Neural cell (in vitro differentiated cells): ENCODE measurements at regions not wholly inside any gene's neighbourhood (a gene's known extent, or its start where the extent isn't known, plus 50 kb on each side); places are given as distances from the start of the nearest gene placed in this dataset.
"Not testable (repeated sequence)": the region's sequence is repeated elsewhere in the genome, so short reads cannot be mapped to it uniquely, and the experiment has no call there.

Experiments used
- H2AFZ ChIP-seq: fragments of 200-600, 300-800 bp; sonication (generic), shearing (Covaris generic); 2 replicates; pipeline ENCODE4 v1.6.0; 2014; ENCODE audit warnings: low read depth, mild to moderate bottlenecking, antibody characterized with exemption, low read length, moderate library complexity
- H3F3A ChIP-seq: fragments of 200-600 bp; shearing (Covaris generic); 2 replicates; pipeline ENCODE4 v1.6.1; 2016; ENCODE audit warnings: mild to moderate bottlenecking, moderate library complexity, mixed read lengths, antibody characterized with exemption, low read length; ENCODE audit not compliant: insufficient read depth, poor library complexity, severe bottlenecking
- H3K27ac ChIP-seq: fragments of 200-600, 300-800 bp; sonication (generic), shearing (Covaris generic); 2 replicates; pipeline ENCODE4 v1.5.1; 2014; ENCODE audit warnings: mild to moderate bottlenecking, low read length, moderate library complexity
- H3K27me3 ChIP-seq: fragments of 300-800, 200-600 bp; sonication (generic), shearing (Covaris generic); 2 replicates; pipeline ENCODE4 v1.6.0; 2014; ENCODE audit warnings: mild to moderate bottlenecking, low read depth, low read length, moderate library complexity; ENCODE audit not compliant: insufficient read depth
- H3K36me3 ChIP-seq: fragments of 300-800, 200-600 bp; sonication (generic), shearing (Covaris generic); 2 replicates; pipeline ENCODE4 v1.5.1; 2014; ENCODE audit warnings: mild to moderate bottlenecking, antibody characterized with exemption, low read length, moderate library complexity; ENCODE audit not compliant: insufficient read depth
- H3K4me2 ChIP-seq: fragments of 300-800, 200-600 bp; sonication (generic), shearing (Covaris generic); 2 replicates; pipeline ENCODE4 v1.6.0; 2014; ENCODE audit warnings: mild to moderate bottlenecking, low read length
- H3K4me3 ChIP-seq: fragments of 300-800, 200-600 bp; sonication (generic), shearing (Covaris generic); 2 replicates; pipeline ENCODE4 v1.5.1; 2014; ENCODE audit warnings: mild to moderate bottlenecking, low read length, moderate library complexity
- H3K79me2 ChIP-seq: fragments of 200-600 bp; shearing (Covaris generic); replicated peaks from 2 replicates; pipeline ENCODE4 v1.6.0; 2014; ENCODE audit warnings: mild to moderate bottlenecking, low read length, moderate library complexity; ENCODE audit not compliant: insufficient read depth
- H3K9ac ChIP-seq: fragments of 300-800, 200-600 bp; sonication (generic), shearing (Covaris generic); 2 replicates; pipeline ENCODE4 v1.6.1; 2016; ENCODE audit warnings: mild to moderate bottlenecking, low read length, mixed read lengths
- H3K9me2 ChIP-seq: fragments of 200-600 bp; shearing (Covaris generic); 2 replicates; pipeline ENCODE4 v1.6.1; 2016; ENCODE audit warnings: mild to moderate bottlenecking, low read length, mixed read lengths; ENCODE audit not compliant: insufficient read depth
- H3K9me3 ChIP-seq: fragments of 200-600, 300-800 bp; sonication (generic), shearing (Covaris generic); 2 replicates; pipeline ENCODE4 v1.6.1; 2016; ENCODE audit warnings: mild to moderate bottlenecking, mixed run types, low read length, moderate library complexity, mixed read lengths
- H4K20me1 ChIP-seq: fragments of 200-600 bp; shearing (Covaris generic); 2 replicates; pipeline ENCODE4 v1.6.1; 2016; ENCODE audit warnings: mild to moderate bottlenecking, mixed run types; ENCODE audit not compliant: insufficient read depth
- EP300 ChIP-seq: fragments of 450-650 bp; conservative IDR thresholded peaks from 2 replicates; pipeline ENCODE4 v1.6.1; 2014; ENCODE audit warnings: antibody characterized with exemption, mild to moderate bottlenecking, moderate library complexity; ENCODE audit not compliant: poor library complexity, severe bottlenecking
- EZH2 ChIP-seq: fragments of 200-600, 300-800 bp; shearing (Covaris generic), sonication (generic); IDR thresholded peaks from 2 replicates; pipeline ENCODE4 v1.6.1; 2014; ENCODE audit warnings: antibody characterized with exemption, low read length, borderline replicate concordance, mild to moderate bottlenecking; ENCODE audit not compliant: insufficient read depth, poor library complexity, severe bottlenecking
- MXI1 ChIP-seq: fragments of 450-650 bp; conservative IDR thresholded peaks from 2 replicates; pipeline ENCODE4 v1.6.1; 2014; ENCODE audit warnings: antibody characterized with exemption, mild to moderate bottlenecking; ENCODE audit not compliant: poor library complexity, severe bottlenecking
- POLR2AphosphoS5 ChIP-seq: IDR thresholded peaks from 2 replicates; pipeline ENCODE4 v1.6.1; 2012
- RAD21 ChIP-seq: fragments of 450-650 bp; conservative IDR thresholded peaks from 2 replicates; pipeline ENCODE4 v1.6.1; 2014; ENCODE audit warnings: antibody characterized with exemption, mild to moderate bottlenecking, moderate library complexity
- SMC3 ChIP-seq: fragments of 450-650 bp; conservative IDR thresholded peaks from 2 replicates; pipeline ENCODE4 v1.6.1; 2014; ENCODE audit warnings: antibody characterized with exemption, mild to moderate bottlenecking, moderate library complexity; ENCODE audit not compliant: poor library complexity
- TAF1 ChIP-seq: IDR thresholded peaks from 2 replicates; pipeline ENCODE4 v1.6.1; 2012; ENCODE audit warnings: low read depth
- TF ChIP-seq, protein P1 (sequence below): IDR thresholded peaks from 2 replicates; pipeline ENCODE4 v1.6.1; 2012; ENCODE audit warnings: borderline replicate concordance
- TF ChIP-seq, protein P2 (sequence below): fragments of 450-650 bp; IDR thresholded peaks from 2 replicates; pipeline ENCODE4 v1.5.1; 2014; ENCODE audit warnings: antibody characterized with exemption, mild to moderate bottlenecking, moderate library complexity; ENCODE audit not compliant: poor library complexity, severe bottlenecking

DNA sequence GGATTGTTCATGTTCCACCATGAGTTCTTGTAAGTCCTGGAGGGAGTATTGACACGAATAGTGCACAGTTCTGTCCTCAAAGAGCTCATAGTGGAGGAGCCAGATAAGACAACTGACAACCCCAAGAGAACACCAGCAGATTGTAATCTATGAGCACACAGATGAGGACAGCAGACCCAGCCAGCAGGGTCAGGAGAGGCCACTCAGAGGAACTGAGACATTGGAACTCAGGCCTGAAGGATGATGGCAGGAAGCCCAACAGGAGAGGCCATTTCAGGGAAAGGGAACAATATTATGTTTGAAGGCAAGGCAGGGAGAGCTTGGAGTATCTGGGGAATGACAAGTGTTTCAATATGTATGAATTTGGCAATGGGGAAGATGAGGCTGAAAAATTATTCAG lies 63.7 kb upstream of the IPO5 start:
- Histone ChIP-seq H3K9ac (no peak overlapping the region), H3K4me2 (no peak overlapping the region), H3K27ac (no peak overlapping the region), H3F3A (no peaks in the 10 kb centered on the region), H4K20me1 (no peaks in the 10 kb centered on the region), H3K9me3 (no peaks in the 10 kb centered on the region), H3K27me3 (no peaks in the 10 kb centered on the region), H3K36me3 (no peaks in the 10 kb centered on the region), H3K9me2 (no peaks in the 10 kb centered on the region), H2AFZ (no peak overlapping the region), H3K79me2 (no peaks in the 10 kb centered on the region), H3K4me3 (no peak overlapping the region)
- TF ChIP-seq, protein P1, sequence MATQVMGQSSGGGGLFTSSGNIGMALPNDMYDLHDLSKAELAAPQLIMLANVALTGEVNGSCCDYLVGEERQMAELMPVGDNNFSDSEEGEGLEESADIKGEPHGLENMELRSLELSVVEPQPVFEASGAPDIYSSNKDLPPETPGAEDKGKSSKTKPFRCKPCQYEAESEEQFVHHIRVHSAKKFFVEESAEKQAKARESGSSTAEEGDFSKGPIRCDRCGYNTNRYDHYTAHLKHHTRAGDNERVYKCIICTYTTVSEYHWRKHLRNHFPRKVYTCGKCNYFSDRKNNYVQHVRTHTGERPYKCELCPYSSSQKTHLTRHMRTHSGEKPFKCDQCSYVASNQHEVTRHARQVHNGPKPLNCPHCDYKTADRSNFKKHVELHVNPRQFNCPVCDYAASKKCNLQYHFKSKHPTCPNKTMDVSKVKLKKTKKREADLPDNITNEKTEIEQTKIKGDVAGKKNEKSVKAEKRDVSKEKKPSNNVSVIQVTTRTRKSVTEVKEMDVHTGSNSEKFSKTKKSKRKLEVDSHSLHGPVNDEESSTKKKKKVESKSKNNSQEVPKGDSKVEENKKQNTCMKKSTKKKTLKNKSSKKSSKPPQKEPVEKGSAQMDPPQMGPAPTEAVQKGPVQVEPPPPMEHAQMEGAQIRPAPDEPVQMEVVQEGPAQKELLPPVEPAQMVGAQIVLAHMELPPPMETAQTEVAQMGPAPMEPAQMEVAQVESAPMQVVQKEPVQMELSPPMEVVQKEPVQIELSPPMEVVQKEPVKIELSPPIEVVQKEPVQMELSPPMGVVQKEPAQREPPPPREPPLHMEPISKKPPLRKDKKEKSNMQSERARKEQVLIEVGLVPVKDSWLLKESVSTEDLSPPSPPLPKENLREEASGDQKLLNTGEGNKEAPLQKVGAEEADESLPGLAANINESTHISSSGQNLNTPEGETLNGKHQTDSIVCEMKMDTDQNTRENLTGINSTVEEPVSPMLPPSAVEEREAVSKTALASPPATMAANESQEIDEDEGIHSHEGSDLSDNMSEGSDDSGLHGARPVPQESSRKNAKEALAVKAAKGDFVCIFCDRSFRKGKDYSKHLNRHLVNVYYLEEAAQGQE = no peak
- TF ChIP-seq EZH2 (no peak), MXI1 (no peak), SMC3 (no peak), TAF1 (no peak), RAD21 (no peak), EP300 (no peak), POLR2AphosphoS5 (no peak)
- TF ChIP-seq, protein P2, sequence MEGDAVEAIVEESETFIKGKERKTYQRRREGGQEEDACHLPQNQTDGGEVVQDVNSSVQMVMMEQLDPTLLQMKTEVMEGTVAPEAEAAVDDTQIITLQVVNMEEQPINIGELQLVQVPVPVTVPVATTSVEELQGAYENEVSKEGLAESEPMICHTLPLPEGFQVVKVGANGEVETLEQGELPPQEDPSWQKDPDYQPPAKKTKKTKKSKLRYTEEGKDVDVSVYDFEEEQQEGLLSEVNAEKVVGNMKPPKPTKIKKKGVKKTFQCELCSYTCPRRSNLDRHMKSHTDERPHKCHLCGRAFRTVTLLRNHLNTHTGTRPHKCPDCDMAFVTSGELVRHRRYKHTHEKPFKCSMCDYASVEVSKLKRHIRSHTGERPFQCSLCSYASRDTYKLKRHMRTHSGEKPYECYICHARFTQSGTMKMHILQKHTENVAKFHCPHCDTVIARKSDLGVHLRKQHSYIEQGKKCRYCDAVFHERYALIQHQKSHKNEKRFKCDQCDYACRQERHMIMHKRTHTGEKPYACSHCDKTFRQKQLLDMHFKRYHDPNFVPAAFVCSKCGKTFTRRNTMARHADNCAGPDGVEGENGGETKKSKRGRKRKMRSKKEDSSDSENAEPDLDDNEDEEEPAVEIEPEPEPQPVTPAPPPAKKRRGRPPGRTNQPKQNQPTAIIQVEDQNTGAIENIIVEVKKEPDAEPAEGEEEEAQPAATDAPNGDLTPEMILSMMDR = no peak

DNA sequence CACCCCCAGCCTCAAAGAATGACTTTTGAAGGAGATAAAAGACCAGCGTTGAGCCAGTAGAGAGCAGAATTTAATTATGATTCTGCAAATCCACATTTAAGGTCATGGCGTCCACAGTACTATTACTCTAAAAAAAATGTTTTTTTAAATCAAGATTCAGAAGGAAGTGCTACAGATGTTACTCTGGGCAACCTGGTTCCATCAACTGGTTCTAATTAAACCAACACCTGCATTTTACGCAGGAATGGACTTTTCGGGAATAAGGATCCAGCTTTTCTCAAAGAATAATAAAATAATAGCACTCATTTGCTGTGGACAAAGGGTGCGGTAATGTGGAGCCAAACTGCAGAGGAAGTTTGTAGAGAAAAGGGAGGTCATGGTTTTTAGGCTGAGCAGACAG lies 62.9 kb upstream of the IPO5 start:
- H3K9me2 ChIP-seq = no peaks in the 10 kb centered on the region
- no peaks in the 10 kb centered on the region for H4K20me1 ChIP-seq
- no peaks in the 10 kb centered on the region for H3K27me3 ChIP-seq
- no peak overlapping the region for H3K27ac ChIP-seq
- H2AFZ ChIP-seq = no peak overlapping the region
- no peaks in the 10 kb centered on the region for H3F3A ChIP-seq
- no peaks in the 10 kb centered on the region for H3K36me3 ChIP-seq
- H3K4me2 ChIP-seq = no peak overlapping the region
- no peak overlapping the region for H3K9ac ChIP-seq
- no peaks in the 10 kb centered on the region for H3K79me2 ChIP-seq
- peaks cover under 1% of the 10 kb centered on the region for H3K9me3 ChIP-seq
- no peak for TF ChIP-seq POLR2AphosphoS5
- TF ChIP-seq EZH2 = no peak
- TF ChIP-seq, protein P2 = no peak
- TF ChIP-seq SMC3 = no peak
- TF ChIP-seq, protein P1 = no peak
- no peak for TF ChIP-seq TAF1
- H3K4me3 ChIP-seq = no peak overlapping the region

DNA sequence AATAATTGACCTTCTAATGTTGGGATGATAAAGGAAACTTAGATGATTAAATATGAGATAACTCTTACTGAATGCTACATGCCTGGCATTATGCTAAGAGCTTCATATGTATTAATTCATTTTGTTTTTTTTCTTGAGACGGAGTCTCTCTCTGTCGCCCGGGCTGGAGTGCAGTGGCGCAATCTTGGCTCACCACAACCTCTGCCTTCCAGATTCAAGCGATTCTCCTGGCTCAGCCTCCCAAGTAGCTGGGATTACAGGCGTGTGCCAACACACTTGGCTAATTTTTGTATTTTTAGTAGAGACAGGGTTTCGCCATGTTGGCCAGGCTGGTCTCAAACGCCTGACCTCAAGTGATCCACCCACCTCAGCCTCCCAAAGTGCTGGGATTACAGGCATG lies 61.5 kb upstream of the IPO5 start:
- H3K36me3 ChIP-seq, H3K4me2 ChIP-seq, H3K27me3 ChIP-seq: not testable (repeated sequence)

More for the DNA sequence above, 61.5 kb upstream of the IPO5 start:
- not testable (repeated sequence) for H2AFZ ChIP-seq, H3K27ac ChIP-seq, H3K4me3 ChIP-seq, H3K79me2 ChIP-seq, H3K9me3 ChIP-seq, H4K20me1 ChIP-seq, H3K9ac ChIP-seq, H3F3A ChIP-seq, H3K9me2 ChIP-seq
